Right lung (tissue), 2 donors: ENCODE measurements at regions not wholly inside any gene's neighbourhood (a gene's known extent, or its start where the extent isn't known, plus 50 kb on each side); places are given as distances from the start of the nearest gene placed in this dataset.
A peak's percentile ranks its signal among the peaks of the same experiment; 100 is the strongest.

Experiments used
- DNase-seq, 2 donors: peaks; one replicate each; pipeline ENCODE4 v3.0.0-alpha.2; 2013

DNA sequence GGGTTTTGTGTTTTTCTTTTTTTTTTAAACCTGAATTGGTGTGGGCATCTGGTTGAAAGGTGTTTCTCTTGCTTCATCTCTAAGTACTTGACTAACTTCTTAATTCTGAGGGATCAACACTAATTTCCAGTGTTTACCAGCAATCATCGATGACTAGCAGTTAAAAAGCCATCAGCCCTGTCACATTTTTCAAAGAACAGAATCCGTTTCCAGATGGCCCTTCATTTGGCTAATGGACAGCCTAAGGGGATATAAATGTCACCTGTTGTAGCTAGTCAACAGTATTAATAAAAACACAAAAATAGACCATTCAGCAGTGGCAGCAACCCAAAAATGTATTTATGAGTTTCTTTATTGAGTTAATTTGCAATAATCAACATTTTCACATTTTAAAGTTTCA, 1076.5 kb downstream of the MAT2B start:
- no peak for DNase-seq

DNA sequence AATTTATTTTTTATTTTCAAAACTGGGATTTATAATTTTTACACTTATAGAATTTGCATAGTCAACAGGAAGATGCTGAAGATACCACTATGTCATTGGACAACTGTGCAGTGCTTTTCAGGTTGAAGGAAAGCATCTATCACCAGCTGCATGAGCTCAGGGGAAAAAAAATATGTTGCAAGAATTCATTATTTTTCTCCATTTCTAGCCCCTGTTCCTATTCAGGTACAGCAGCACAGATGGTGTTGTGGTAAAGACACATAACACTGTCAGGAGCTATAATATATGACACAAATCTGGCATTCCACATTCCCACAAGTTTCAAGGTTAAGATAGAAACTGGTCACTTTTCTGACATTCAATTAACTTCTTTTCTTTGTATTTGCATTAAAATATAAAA, 1088.6 kb downstream of the MAT2B start:
- no peak for DNase-seq

DNA sequence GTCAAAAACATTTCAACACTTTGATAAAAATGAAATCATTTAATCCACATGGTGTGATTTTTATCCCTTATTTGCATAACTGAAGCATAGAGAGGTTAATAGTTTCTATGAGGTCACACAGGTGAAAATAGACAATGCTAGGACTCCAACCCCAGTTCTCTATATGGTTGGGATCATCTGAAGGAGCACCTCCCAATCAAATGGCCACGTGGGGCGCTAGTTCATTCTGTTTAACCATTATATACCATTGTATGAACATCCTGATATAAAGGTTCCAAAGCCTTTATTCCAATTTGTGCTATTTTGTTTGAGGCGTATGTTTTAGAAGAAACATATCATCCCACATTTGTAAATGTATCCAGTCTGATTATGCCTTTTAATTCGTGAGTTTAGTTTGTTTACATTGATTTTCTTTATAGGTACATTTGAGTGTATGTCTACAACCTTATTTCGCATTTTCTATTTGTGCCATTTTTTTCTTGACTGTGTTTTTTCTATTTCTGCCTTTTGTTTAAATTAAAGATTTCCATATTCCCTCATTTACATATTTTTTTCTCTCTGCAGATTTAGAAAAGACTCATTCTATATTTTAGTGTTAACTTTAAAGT, 1092.0 kb downstream of the MAT2B start:
- DNase-seq: no peak

DNA sequence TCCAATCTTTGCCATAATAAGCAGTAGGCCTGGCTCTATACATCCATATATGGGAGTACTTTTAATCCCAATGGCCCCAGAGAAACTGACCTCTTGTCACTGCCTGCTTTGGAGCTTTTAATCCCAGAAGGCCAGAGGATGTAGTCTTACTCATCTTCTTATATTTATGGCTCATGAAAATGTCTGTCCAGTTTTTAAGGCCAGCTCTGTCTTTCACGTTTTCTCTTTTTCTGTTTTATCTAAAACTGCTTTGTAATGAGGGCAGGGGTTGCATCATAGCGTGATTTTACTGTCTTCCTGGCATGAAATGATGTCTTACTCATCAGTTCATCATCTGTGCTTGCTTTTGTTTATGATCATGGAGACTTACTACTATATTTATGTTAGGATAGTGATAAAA, 1094.9 kb downstream of the MAT2B start:
- peak in 1 of 2 donors; percentile 2 for DNase-seq

DNA sequence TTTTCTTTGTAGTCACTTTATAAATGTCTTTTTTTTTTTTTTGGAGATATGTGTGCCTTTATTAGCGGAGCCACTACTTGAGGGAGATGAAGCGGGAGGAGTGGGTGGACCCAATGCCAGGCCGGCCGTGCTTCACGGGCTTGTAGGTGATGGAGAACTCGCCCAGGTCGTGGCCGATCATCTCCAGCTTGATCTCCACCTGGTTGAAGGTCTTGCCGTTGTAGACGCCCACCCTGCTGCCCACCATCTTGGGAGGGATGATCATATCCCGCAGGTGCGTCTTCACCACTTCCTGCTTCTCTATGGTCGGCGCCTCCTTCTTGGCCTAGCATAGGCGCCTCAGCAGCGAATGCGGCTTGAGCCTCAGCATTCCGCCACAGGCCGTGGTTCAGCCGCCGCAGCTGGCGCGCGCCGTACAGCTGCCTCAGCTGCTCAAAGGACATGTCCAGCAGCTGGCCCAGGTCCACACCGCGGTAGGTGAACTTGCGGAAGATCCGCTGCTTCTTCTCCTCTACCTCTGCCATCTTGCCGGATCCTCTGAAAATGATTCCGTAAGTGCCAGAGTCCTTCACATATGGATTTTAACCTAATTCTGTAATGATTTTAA, 1095.6 kb downstream of the MAT2B start:
- DNase-seq: no peak

DNA sequence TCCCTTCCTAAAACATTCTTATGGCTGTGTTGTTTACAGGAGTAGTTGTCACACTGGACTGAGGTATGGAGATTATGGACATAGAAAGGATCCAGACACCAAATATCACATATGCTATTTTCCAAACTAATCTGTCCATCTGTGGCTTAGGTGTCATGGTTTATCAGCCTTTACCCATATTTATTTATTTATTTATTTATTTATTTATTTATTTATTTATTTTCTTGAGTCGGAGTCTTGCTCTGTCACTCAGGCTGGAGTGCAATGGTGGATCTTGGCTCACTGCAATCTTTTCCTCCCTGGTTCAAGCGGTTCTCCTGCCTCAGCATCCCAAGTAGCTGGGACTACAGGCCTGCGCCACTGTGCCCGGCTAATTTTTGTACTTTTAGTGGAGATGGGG, 1103.1 kb downstream of the MAT2B start:
- no peak for DNase-seq

DNA sequence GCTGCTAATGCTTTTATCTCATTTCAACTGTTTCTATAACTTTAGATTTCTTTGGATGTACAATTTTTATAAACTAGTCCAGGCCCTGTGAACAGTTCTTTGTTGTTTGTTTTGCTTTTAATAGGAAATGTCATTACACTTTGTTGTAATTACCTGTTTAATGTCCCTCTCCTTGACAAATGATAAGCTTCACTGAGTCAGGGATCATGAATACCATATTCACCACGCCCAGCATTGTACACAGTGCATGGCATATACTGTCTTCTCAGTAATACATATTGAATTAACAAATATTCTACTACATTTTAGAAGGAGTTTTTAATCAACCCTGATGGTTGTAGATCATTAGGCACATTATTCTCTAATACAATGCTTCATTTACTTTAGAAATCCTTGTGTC, 1105.0 kb downstream of the MAT2B start:
- DNase-seq: no peak

DNA sequence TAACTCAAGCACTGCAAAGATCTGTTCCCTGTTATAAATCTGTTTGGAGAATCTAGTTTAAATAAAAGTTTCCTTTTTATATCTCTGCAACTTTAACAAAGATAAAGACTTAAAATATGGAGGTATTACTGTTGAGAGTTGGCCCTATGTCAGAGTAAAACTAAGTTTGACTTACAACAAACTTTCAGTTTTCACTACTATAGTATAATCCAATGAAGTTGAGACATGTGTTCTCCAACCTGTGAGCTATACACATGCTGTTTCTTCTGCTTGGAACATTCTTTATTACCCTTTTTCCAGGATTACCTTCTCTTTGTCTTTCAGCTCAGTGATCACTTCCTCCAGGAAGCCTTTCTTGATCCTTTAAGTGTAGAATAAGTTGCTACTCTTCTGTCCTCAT, 1109.3 kb downstream of the MAT2B start:
- no peak for DNase-seq

DNA sequence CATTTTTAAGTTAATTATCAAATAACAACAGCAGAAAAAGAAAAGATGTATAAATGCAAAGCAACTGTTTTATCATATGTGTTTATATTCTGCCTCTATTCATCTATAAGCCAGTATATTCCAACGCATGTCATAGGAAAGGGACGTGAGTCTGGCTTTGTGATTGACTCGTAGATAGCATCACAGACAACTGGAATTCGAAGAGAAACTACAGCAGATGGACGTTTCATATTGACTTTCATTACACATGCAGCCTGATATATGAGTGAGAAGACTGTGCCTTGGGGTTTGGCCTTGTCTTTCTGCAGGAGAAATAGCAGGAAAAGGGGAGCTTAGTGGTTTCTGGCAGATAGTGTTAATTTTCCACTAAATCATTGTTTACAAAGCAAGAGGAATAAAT, 1111.9 kb downstream of the MAT2B start:
- no peak for DNase-seq

DNA sequence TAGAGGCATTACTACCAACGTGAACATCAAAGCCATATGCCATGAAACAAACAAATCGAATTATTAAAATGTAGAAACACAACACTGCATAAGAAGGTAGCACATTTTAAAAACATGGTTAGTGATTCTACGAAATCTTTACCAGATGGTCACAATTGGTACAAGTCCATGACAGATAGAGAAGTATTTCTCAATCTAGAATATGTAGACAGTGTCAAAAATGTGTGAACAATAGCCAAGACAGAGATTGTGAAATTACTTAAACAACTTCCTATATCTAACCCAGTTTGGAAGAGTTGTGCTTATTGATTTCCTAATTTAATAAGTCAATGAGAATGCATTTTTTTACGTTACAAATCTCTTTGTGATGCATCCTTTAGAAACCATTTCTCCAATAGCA, 1121.6 kb downstream of the MAT2B start:
- no peak for DNase-seq

DNA sequence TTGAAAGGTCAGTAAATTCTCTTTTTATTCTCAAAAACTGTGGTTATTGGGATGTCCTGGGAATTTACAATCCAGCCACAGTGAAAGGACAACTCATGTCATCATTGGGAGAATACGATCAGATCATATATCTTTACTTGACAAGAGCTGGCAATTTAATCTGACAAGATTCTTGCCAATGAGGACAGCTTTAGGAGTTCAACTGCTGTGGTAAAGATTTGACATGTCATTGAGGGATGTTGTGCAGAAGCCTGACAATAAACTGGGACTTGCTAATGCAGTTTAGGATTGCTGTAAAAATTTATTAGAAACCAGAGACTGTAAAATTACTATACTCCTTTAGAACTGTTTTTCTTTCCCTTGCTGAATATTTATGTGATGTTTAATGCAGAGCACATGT, 1131.0 kb downstream of the MAT2B start:
- no peak for DNase-seq

DNA sequence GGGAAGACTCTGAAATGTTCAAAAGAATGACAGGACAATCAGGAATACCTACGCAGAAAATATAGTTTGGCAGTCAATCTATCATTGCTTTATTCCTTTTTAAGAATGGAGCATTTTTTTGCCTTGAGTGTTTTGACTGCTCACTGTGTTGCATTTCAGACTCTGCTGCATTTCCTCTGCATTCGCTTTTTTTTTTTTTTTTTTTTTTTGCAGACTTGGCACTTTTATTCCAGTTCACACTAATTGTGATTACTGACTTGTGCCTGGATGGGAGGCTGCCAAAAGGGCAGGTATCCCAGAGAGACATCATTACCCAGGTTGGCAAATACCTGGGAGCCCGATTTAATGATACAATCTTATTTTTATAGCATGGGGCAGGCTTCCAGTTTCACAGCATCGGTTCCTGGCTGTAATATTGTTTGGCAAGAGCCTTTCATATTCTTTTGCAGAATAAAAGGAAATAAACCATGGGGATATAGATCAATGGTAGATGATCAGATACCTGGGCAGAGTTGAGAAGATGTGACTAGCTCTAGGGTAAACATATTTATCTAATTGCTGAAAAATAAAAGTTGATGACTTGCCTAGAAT, 1132.6 kb downstream of the MAT2B start:
- no peak for DNase-seq

DNA sequence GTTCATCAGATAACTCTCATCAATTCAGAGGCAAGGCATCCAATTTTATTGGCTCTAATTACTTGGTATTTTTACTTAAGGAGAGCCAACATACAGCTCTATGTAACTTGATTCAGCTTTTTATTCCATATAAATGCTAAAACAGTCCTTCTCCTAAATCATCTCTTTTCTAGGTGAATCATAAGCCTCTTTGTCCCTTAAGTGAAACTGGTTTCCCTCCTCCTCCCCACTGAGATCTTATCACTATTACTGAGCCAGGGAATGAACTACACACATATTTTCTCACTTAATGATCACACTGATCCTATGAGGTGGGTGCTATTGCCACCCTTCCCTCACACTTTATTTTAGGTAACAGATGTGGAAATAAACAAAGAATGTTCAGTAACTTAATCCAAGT, 1143.8 kb downstream of the MAT2B start:
- no peak for DNase-seq

DNA sequence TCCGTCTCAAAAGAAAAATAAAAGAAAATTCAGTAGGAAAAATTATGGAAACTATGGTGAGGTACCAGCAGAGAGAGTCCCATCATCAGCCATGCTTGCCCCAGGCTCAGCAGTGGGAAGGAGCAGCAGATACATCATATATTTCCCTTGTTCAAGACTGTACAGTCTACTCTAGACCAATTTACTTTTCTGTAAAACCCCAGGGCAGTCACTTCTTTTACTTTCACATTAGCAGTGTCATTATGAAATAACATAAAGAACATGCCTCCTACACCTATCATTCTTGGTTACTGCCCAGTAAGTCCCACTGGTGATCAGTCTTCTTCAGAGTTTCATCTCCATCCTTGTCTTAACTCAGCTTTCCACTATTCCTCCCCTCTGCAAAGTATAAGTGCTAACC, 1145.0 kb downstream of the MAT2B start:
- no peak for DNase-seq

DNA sequence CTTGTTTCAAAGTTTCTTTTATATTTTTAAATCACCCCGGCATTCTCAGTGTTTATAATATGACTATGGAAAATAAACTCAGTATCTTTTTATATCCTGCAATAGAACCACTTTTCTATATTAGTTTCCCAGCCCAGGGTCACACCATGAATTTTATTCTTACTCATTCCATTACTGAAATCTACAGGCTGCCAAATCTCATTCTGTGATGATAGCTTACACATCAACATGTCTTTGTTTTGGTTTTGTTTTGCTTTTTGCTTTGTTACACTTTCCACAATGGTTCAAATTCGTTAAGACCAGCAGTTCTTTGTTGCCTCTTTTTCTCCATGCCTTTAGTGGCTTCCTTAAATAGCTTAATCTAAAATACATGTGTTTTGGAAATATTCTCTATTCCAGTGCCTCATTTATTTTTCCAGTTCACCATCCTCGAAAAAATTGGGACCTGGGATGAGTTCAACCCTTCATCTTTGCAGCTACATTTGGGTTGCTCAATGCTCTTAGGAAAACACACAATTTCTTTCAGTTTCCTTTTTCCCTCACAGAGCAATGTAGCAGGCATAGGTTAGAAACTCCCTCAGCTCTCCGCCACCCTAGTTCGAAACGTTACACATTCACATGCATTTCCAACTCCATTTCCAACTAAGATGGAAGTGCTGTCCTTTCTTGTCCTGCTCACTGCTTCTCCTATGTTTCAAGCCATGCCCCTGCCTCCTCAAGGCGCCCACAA, 1146.3 kb downstream of the MAT2B start:
- DNase-seq: no peak

DNA sequence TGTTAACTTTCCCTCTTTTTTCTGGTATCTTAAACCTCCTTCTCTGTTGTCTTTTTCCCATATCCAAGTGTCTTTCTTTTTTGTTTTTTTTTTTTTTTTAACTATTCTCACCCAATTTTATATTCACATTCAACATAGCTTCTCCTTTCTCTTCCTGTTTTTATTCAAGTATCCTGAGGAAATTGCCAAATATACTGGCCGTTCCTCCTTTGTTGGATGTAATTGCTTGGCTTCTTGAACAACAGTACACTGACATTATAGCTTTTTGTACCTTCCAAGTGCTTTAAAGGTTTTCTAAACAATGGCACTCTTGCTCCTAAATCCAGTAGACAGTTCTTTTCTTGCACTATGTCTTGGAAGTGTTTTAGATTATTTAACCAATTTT, 1146.8 kb downstream of the MAT2B start:
- DNase-seq: no peak

DNA sequence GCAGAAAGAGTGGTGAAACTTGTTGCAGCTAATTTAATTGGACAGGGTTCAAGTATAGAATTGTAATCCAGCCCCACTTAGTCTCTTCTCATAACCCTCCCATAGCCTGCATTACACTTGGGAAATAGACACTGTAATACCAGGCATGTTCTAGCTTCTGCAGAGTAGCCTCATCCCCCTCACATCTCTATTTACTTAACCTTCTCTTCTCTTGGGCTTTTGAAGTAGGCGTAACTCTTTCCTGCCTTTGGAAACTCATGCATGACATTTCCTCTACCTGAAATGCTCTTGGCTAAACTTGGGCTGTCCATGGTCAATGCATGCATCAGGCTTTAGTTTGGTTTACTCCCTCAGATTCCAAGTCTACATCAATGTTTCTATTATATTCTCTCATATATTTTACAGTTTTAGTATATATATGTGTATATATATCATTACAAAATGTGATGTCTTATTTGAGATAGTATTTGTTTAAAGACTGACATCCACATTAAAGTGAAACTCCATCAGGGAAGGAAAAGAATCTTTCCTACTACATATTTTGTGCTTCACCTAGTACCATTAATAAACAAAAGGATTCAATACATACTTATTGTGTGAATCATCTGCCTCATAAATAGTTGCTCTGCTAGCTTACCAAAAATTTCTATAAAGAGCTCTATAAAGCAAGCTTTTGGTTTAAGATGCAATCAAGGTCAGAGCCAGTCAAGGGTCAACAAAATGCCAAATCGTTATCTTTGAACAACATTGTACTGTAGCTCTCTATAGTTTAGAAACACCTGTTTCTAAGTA, 1158.0 kb downstream of the MAT2B start:
- DNase-seq: no peak

DNA sequence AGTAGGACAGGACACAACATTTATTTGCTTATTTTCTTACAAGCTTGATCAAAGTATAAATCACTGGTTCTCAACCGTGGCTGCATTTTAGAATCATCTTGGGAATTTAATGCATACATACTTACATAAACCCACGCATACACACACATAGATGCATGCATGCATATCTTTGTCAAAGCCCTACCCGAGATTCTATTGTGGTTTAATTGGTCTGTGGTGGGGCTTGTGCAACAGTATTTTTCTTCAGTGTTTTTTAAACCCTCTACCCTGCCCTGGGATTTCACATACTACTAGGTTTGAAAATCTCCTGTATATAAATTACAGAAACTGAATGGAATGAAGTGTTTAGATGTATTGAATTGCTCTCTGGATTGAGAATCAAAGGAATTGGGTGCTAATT, 1166.2 kb downstream of the MAT2B start:
- no peak for DNase-seq

DNA sequence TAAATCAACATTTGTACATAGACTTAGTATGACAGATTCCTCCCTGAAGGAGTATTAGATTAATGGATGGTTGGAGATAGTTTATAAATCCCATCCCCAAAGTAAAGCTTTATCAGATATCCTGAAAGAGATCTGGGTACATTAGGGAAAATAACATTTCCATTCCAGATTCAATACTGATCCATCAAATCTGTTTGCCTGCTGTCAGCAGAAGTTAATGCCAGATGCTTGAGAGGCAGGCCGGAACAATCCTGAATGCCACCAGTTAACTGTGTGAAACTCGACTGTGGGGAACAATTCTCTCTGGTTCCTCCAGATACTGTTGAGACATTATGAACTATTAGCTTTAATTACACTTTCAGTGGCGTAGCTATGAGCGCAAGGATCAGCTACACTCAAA, 1166.8 kb downstream of the MAT2B start:
- no peak for DNase-seq

DNA sequence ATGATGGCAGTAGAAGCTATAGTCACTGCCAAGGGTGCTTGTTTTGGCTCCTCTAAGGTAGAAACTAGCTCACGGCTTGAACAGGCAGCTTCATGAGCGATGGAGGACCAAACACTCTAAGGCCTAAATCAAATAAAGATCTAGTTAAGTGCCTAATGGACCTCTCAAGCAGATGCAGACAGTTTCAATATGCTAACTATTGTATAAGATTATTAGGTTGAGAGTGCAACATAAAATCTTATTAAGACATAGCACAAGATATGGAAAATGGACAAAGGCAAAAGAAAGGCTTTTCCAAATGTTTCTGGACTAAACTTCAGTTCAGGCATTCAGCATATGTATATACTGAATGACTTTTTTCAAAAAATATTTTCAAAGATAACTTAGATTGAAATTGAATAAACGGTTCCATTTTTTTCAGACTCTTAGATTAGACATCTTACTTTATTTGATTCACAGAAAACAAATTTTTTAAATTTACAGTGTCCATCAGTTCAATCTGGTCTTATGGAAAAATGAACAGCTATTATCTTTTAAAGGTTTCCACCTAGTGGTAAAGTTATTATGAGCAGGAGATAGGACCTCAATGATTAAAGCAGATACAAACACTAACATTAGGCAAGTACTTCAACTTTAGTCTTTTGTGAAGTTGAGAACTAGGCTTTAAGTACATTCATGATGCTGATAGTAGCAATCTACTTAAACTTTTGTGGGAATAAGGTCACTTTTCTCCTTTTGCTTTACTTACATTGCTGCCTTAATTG, 1167.7 kb downstream of the MAT2B start:
- no peak for DNase-seq

DNA sequence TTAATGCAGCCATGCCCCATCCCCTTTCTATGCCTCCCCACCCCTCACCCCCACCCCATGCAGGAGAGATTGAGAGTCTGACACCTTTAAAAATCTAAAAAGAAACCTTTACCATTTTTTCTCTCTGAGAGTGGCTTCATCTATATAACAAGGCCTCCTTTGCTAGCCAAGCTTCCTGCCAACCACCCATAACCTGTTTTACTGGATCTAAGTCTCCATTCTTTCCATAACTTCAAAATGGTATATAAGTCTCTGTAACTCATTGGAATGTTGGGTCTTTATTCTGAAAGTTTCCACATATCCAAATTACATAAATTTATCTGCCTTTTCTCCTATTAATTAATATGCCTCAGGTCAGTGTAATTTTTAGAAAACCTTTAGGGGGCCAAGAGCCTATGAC, 1174.0 kb downstream of the MAT2B start:
- DNase-seq: peak in 1 of 2 donors; percentile 3

DNA sequence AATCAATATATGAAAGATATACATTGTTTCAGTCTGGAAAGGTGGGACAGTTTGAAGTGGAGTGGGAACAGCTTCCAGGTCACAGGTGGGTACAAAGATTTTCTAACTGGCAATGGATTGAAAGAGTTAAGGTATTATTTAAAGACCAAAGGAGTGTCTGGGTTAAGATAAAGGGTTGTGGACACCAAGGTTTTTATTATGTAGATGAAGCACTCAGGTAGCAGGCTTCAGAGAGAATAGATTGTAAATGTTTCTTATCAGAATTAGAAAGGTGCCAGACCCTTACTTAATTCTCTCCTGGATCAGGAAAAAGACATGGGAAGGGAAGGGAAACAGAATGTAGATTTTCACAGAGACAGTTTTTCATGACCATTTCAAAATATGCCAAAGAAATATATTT, 1174.8 kb downstream of the MAT2B start:
- no peak for DNase-seq
